DND-41 (cell line): ENCODE measurements at regions not wholly inside any gene's neighbourhood (a gene's known extent, or its start where the extent isn't known, plus 50 kb on each side); places are given as distances from the start of the nearest gene placed in this dataset.

ENCODE experiments used
- ATAC-seq: fragments of 200-7000 bp; cut with Tn5 transposase; 3 replicates; pipeline ENCODE4 v1.9.1; 2021; ENCODE audit warnings: low read depth; ENCODE audit not compliant: insufficient read depth
- DNase-seq: peaks from one replicate; pipeline ENCODE4 v3.0.0-alpha.2; 2020
- H2AFZ ChIP-seq: 2 replicates; pipeline ENCODE4 v1.6.0; 2012; ENCODE audit warnings: low read depth, low read length
- H3K27ac ChIP-seq: 2 replicates; pipeline ENCODE4 v1.5.1; 2012; ENCODE audit warnings: low read length, inconsistent platforms
- H3K27me3 ChIP-seq: fragments of 200-600 bp; sonication (generic); 2 replicates; pipeline ENCODE4 v1.6.0; 2012; ENCODE audit warnings: low read length, mild to moderate bottlenecking, inconsistent platforms; ENCODE audit not compliant: insufficient read depth, poor library complexity
- H3K36me3 ChIP-seq: 2 replicates; pipeline ENCODE4 v1.5.1; 2012; ENCODE audit warnings: low read length, inconsistent platforms; ENCODE audit not compliant: insufficient read depth
- H3K4me1 ChIP-seq: 2 replicates; pipeline ENCODE4 v1.5.1; 2012; ENCODE audit warnings: mild to moderate bottlenecking, low read length; ENCODE audit not compliant: insufficient read depth
- H3K4me2 ChIP-seq: 2 replicates; pipeline ENCODE4 v1.6.0; 2012; ENCODE audit warnings: mild to moderate bottlenecking, moderate library complexity, low read length, inconsistent platforms; ENCODE audit not compliant: insufficient read depth
- H3K4me3 ChIP-seq, 2 experiments: fragments of 200-600 bp in 1 of 2; shearing (Covaris generic) in 1 of 2; 2 replicates each; pipeline ENCODE4 v1.5.1; 2012 to 2016; ENCODE audit warnings: inconsistent platforms in 2 of 2, low read length in 2 of 2, mild to moderate bottlenecking in 2 of 2, low read depth in 1 of 2, moderate library complexity in 1 of 2
- H3K79me2 ChIP-seq: 2 replicates; pipeline ENCODE4 v1.6.0; 2012; ENCODE audit warnings: low read length, inconsistent platforms; ENCODE audit not compliant: insufficient read depth
- H3K9ac ChIP-seq: 2 replicates; pipeline ENCODE4 v1.6.0; 2012; ENCODE audit warnings: low read depth, mild to moderate bottlenecking, inconsistent platforms, low read length, moderate library complexity
- H3K9me3 ChIP-seq: 2 replicates; pipeline ENCODE4 v1.5.1; 2012; ENCODE audit warnings: low read length, moderate library complexity, mild to moderate bottlenecking, inconsistent platforms; ENCODE audit not compliant: insufficient read depth, severe bottlenecking
- H4K20me1 ChIP-seq: 2 replicates; pipeline ENCODE4 v1.6.0; 2012; ENCODE audit warnings: low read length; ENCODE audit not compliant: insufficient read depth
- CTCF ChIP-seq: IDR thresholded peaks from 2 replicates; pipeline ENCODE4 v1.5.1; 2012; ENCODE audit warnings: borderline replicate concordance, low read length, moderate library complexity, mild to moderate bottlenecking; ENCODE audit not compliant: poor library complexity, severe bottlenecking; ENCODE audit errors: extremely low read depth
- EZH2 ChIP-seq: IDR thresholded peaks from 3 replicates; pipeline ENCODE4 v1.6.1; 2012; ENCODE audit warnings: borderline replicate concordance, low read depth, mild to moderate bottlenecking, moderate library complexity, low read length, inconsistent platforms; ENCODE audit not compliant: severe bottlenecking

- 0 out of 2 replicates have a peak, but pooled peaks cover 3% of the 10 kb centered on the region for H3K36me3 ChIP-seq
- H3K27me3 ChIP-seq: no peaks in the 10 kb centered on the region
- H3K4me3 ChIP-seq: no peak overlapping the region
- DNase-seq: peak; percentile 1
- H2AFZ ChIP-seq: no peak overlapping the region
- no peaks in the 10 kb centered on the region for H3K79me2 ChIP-seq
- no peak for TF ChIP-seq CTCF
- no peak for TF ChIP-seq EZH2
- peaks cover 10% of the 10 kb centered on the region for H3K9me3 ChIP-seq
- no peaks in the 10 kb centered on the region for H4K20me1 ChIP-seq
- no peak overlapping the region for H3K4me2 ChIP-seq
- H3K4me1 ChIP-seq: no peaks in the 10 kb centered on the region
- H3K27ac ChIP-seq: no peak overlapping the region
- no peak overlapping the region for H3K9ac ChIP-seq
- ATAC-seq: no peak
These were observed 63.0 kb upstream of the SNTG2 start for GRCh38 chr2:887639-888038.

GRCh38 chr2:886072-887022 lies 64.3 kb upstream of the SNTG2 start:
- ATAC-seq: no peak
- peak; percentile 21 for TF ChIP-seq CTCF
- no peak for TF ChIP-seq EZH2
- Histone ChIP-seq H3K36me3 (0 out of 2 replicates have a peak, but pooled peaks cover 3% of the 10 kb centered on the region), H3K27ac (no peak overlapping the region), H3K79me2 (no peaks in the 10 kb centered on the region), H3K4me3 (no peak overlapping the region), H3K4me2 (no peak overlapping the region), H3K9ac (no peak overlapping the region), H4K20me1 (no peaks in the 10 kb centered on the region), H3K9me3 (no peaks in the 10 kb centered on the region), H2AFZ (no peak overlapping the region), H3K4me1 (no peaks in the 10 kb centered on the region), H3K27me3 (no peaks in the 10 kb centered on the region)
- DNase-seq: peak; percentile 5

- H2AFZ ChIP-seq: no peak overlapping the region
- no peak overlapping the region for H3K4me3 ChIP-seq
- DNase-seq (no peak), ATAC-seq (no peak)
- no peak overlapping the region for H3K9ac ChIP-seq
- H3K27me3 ChIP-seq: no peaks in the 10 kb centered on the region
- H3K27ac ChIP-seq: no peak overlapping the region
- 0 out of 2 replicates have a peak, but pooled peaks cover 3% of the 10 kb centered on the region for H3K36me3 ChIP-seq
- no peaks in the 10 kb centered on the region for H3K9me3 ChIP-seq
- no peak overlapping the region for H3K4me2 ChIP-seq
- TF ChIP-seq CTCF (no peak), EZH2 (no peak)
- H4K20me1 ChIP-seq: no peaks in the 10 kb centered on the region
- H3K79me2 ChIP-seq: no peaks in the 10 kb centered on the region
- no peaks in the 10 kb centered on the region for H3K4me1 ChIP-seq
These were observed 65.2 kb upstream of the SNTG2 start for GRCh38 chr2:885230-886071.
